Uterus (tissue), 3 donors: ENCODE measurements at regions not wholly inside any gene's neighbourhood (a gene's known extent, or its start where the extent isn't known, plus 50 kb on each side); places are given as distances from the start of the nearest gene placed in this dataset.

Source experiments
- DNase-seq, 2 donors: peaks; one replicate each; pipeline ENCODE4 v3.0.0-alpha.2; 2019 to 2020
- H3K27ac ChIP-seq, 2 donors: fragments of 200-600 bp; sonication (generic); 1 replicate in 1 of 2; 2 replicates in 1 of 2; pipeline ENCODE4 v1.5.1; 2016 to 2018
- H3K27me3 ChIP-seq, 2 donors: fragments of 200-600 bp; sonication (generic); one replicate each; pipeline ENCODE4 v1.5.1; 2018 to 2019; ENCODE audit warnings: control low read depth in 1 of 2
- H3K36me3 ChIP-seq, 2 donors: fragments of 200-600 bp; sonication (generic); one replicate each; pipeline ENCODE4 v1.5.1; 2019; ENCODE audit warnings: control low read depth in 1 of 2
- H3K4me1 ChIP-seq, 2 donors: fragments of 200-600 bp; sonication (generic); one replicate each; pipeline ENCODE4 v1.5.1; 2018 to 2019; ENCODE audit warnings: control low read depth in 1 of 2
- H3K4me3 ChIP-seq, 2 donors: fragments of 200-600 bp; sonication (generic); 1 replicate in 1 of 2; 2 replicates in 1 of 2; pipeline ENCODE4 v1.5.1; 2018 to 2019; ENCODE audit warnings: mild to moderate bottlenecking in 1 of 2
- H3K9me3 ChIP-seq, 2 donors: fragments of 200-600 bp; sonication (generic); one replicate each; pipeline ENCODE4 v1.5.1; 2019; ENCODE audit warnings: control low read depth in 1 of 2
- CTCF ChIP-seq, 4 experiments: fragments of 200-600 bp in 2 of 4; fragments of 450-650 bp in 2 of 4; sonication (generic) in 2 of 4; IDR thresholded peaks; one replicate each; pipeline ENCODE4 v1.5.1; 2016 to 2019; ENCODE audit warnings: antibody characterized with exemption in 4 of 4, mild to moderate bottlenecking in 2 of 4, moderate library complexity in 1 of 4
- POLR2A ChIP-seq, 2 donors: fragments of 450-650 bp; IDR thresholded peaks; one replicate each; pipeline ENCODE4 v1.6.1; 2016; ENCODE audit warnings: antibody characterized with exemption in 2 of 2, mild to moderate bottlenecking in 1 of 2, moderate library complexity in 1 of 2
- intact Hi-C: fragments of 100-400 bp; cut with DNase I; formaldehyde crosslinking; loops from one replicate; pipeline ENCODE4 v1.15.1; 2023; ENCODE audit warnings: low total_unique reads
- donor health status: DM: yes; HTN: yes; CAD: no.

DNA sequence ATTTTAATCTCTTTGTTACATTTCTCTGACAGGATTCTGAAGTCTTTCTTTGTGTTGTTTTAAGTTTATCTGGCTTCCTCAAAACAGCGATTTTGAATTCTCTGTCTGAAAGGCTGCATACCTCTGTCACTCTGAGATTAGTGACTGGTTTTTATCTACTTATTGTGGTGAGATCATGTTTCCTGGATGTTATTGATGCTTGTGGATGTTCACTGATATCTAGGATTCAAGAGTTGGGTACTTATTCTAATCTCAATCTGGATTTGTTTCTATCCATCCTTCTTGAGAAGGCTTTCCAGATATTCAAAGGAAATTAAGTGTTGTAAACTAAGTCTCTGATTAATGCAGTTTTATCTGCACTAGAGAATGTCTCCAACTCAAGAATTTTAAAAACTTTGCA, 1076.1 kb upstream of the ADGRB3 start:
- H3K4me3 ChIP-seq = no peak overlapping the region
- intact Hi-C loops = no loop called here
- no peaks in the 10 kb centered on the region for H3K36me3 ChIP-seq
- H3K27me3 ChIP-seq = no peaks in the 10 kb centered on the region
- no peak overlapping the region for H3K27ac ChIP-seq
- no peak for DNase-seq
- TF ChIP-seq CTCF (IDR thresholded peaks at IDR 0.05) (no peak), POLR2A (IDR thresholded peaks at IDR 0.05) (no peak)
- no peaks in the 10 kb centered on the region for H3K4me1 ChIP-seq
- no peaks in the 10 kb centered on the region for H3K9me3 ChIP-seq

DNA sequence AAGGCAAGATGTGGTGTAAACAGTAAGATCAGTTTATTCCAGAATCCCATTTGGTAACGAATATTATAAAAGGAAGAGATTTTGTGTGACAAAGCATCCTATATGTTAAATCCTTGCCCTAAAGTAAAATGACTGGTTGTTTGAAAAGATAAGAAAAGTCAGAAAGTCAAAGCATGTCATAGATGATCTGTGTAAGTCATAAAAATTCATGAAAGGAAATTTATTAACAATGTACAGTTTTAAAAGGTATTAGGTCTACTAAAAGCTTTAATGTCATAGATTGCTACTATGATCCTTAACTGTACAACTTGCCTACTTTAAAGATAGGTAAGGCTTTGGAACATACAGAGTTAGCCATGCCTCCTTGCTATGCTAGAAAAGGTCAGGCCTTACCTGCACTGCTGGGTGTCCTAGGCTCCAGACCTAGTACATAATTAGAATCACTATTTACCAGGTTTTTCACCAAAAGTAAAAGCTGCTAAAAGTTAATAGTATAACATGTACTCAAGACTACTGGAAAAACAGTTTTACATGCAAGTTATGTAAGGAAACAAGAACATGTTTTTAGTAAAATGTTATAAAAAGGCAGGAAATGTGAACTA, 1090.1 kb upstream of the ADGRB3 start:
- Histone ChIP-seq H3K27me3 (no peaks in the 10 kb centered on the region), H3K9me3 (no peaks in the 10 kb centered on the region), H3K4me3 (no peak overlapping the region), H3K36me3 (no peaks in the 10 kb centered on the region), H3K4me1 (no peaks in the 10 kb centered on the region), H3K27ac (no peak overlapping the region)
- TF ChIP-seq POLR2A (IDR thresholded peaks at IDR 0.05) = no peak
- TF ChIP-seq CTCF (IDR thresholded peaks at IDR 0.05) = no peak
- intact Hi-C loops = no loop called here
- no peak for DNase-seq

GRCh38 chr6:67541586-67541985, 1093.5 kb upstream of the ADGRB3 start:
- DNase-seq = no peak
- Histone ChIP-seq H3K9me3 (no peaks in the 10 kb centered on the region), H3K36me3 (no peaks in the 10 kb centered on the region), H3K4me3 (no peak overlapping the region), H3K27me3 (no peaks in the 10 kb centered on the region), H3K4me1 (no peaks in the 10 kb centered on the region), H3K27ac (no peak overlapping the region)
- no peak for TF ChIP-seq POLR2A (IDR thresholded peaks at IDR 0.05)
- no peak for TF ChIP-seq CTCF (IDR thresholded peaks at IDR 0.05)
- intact Hi-C loops = no loop called here

GRCh38 chr6:67538032-67538431, 1097.0 kb upstream of the ADGRB3 start:
- no peaks in the 10 kb centered on the region for H3K27me3 ChIP-seq
- no peak for TF ChIP-seq CTCF (IDR thresholded peaks at IDR 0.05)
- TF ChIP-seq POLR2A (IDR thresholded peaks at IDR 0.05) = no peak

GRCh38 chr6:67535946-67536345, 1099.1 kb upstream of the ADGRB3 start:
- H3K27me3 ChIP-seq = no peaks in the 10 kb centered on the region
- no peak for TF ChIP-seq CTCF (IDR thresholded peaks at IDR 0.05)
- no peaks in the 10 kb centered on the region for H3K4me1 ChIP-seq
- no peak overlapping the region for H3K4me3 ChIP-seq
- H3K9me3 ChIP-seq = no peaks in the 10 kb centered on the region
- no peak for DNase-seq
- no peaks in the 10 kb centered on the region for H3K36me3 ChIP-seq
- intact Hi-C loops = no loop called here
- no peak overlapping the region for H3K27ac ChIP-seq

More at GRCh38 chr6:67538032-67538431, 1097.0 kb upstream of the ADGRB3 start:
- DNase-seq = no peak
- no peak overlapping the region for H3K27ac ChIP-seq
- intact Hi-C loops = no loop called here
- no peak overlapping the region for H3K4me3 ChIP-seq
- no peaks in the 10 kb centered on the region for H3K4me1 ChIP-seq
- no peaks in the 10 kb centered on the region for H3K36me3 ChIP-seq
- no peaks in the 10 kb centered on the region for H3K9me3 ChIP-seq
